LNCAP (cell line): ENCODE measurements at regions not wholly inside any gene's neighbourhood (a gene's known extent, or its start where the extent isn't known, plus 50 kb on each side); places are given as distances from the start of the nearest gene placed in this dataset.

Source experiments
- TF ChIP-seq, protein P1 (sequence below): fragments of 450-650 bp; IDR thresholded peaks from 2 replicates; pipeline ENCODE4 v1.5.1; 2017; ENCODE audit warnings: mild to moderate bottlenecking

DNA sequence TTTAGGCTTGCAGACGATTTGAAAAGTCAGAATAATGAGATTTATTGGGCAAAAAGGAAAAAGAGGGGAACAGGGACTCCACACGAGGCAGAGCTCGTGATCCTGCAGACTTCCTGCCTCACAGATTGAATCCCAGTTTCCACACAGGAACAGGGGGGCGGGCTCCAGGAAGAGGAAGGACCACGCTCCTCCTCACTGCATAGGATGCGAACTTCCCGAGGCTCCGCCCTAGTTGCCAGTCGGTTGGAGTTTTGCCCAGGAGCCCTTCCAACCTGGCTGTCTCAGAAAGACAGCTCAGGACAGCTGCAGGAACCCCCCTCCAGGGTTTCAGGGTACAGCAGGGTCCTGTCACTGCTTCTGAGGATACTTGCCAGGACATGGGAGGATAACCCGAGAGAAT is 488.3 kb upstream of the ADARB2 start:
- TF ChIP-seq, protein P1, sequence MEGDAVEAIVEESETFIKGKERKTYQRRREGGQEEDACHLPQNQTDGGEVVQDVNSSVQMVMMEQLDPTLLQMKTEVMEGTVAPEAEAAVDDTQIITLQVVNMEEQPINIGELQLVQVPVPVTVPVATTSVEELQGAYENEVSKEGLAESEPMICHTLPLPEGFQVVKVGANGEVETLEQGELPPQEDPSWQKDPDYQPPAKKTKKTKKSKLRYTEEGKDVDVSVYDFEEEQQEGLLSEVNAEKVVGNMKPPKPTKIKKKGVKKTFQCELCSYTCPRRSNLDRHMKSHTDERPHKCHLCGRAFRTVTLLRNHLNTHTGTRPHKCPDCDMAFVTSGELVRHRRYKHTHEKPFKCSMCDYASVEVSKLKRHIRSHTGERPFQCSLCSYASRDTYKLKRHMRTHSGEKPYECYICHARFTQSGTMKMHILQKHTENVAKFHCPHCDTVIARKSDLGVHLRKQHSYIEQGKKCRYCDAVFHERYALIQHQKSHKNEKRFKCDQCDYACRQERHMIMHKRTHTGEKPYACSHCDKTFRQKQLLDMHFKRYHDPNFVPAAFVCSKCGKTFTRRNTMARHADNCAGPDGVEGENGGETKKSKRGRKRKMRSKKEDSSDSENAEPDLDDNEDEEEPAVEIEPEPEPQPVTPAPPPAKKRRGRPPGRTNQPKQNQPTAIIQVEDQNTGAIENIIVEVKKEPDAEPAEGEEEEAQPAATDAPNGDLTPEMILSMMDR = no peak

DNA sequence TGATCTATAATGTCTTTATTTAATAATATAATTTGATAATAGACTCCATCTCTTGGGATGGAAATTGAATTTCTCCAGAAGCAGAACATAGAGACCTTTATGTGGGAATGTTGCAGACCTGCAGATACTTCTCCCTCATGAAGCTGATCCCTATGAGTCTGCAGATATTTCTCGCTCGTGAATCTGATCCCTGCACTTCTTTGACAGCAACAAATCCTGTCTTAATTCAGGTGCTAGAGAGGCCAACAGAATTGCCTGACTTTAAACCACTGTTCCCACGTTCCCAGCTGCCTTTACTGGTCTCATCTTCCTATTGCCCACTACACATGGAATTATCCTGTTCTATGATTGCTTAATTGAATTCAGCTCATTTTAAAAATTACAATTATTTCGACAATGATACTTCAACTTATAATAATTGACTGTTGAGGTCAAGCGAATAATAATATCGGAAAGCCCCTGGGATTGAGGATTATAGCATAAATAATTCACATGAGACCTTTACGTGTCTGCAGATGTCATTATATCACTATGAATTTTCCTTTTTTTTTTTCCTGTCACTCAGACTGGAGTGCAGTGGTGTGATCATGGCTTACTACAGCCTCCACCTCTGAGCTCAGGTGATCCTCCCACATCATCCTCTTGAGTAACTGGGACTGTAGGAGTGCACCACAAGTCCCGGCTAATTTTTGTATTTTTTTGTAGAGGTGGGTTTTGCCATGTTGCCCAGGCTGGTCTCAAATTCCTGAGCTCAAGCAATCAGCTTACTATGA is 486.4 kb upstream of the ADARB2 start:
- TF ChIP-seq, protein P1 = no peak

DNA sequence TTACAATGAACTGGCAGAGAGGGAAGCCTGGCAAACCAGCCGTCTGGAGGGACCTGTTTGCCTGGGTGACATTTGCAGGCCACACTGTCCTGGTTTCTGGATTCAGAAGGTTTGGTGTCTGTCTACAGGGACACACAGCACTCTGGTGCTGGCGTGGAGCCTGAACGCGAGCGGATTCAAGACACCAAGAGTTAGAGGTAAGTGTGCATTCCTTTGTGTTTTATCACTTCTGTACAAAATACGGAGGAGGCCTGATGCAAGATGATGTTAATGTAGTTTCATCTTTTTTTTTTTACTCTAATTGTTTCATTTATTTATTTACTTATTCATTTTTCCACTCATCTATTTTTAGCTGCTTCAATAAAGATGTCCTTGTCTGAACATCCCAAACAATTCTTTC is 485.3 kb upstream of the ADARB2 start:
- TF ChIP-seq, protein P1 = no peak

DNA sequence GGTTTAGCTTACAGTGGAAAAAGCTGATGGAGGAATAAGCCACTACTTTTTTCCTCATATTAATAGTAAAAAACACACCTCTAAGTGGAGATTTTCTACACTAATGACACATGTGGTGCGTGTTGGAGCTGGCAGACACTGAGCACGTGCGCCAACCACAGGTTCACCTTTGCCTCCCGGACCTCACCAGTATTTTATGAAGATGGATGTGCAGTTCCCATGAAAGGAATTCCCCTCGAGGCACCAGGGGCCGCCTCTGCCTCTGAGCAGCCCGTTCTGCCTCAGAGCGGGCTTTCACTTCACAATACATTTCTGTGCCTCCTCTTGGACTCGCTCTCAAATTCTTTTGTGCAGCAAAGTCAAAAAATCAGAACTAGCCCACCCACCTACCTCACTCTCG is 477.5 kb upstream of the ADARB2 start:
- TF ChIP-seq, protein P1 = no peak

DNA sequence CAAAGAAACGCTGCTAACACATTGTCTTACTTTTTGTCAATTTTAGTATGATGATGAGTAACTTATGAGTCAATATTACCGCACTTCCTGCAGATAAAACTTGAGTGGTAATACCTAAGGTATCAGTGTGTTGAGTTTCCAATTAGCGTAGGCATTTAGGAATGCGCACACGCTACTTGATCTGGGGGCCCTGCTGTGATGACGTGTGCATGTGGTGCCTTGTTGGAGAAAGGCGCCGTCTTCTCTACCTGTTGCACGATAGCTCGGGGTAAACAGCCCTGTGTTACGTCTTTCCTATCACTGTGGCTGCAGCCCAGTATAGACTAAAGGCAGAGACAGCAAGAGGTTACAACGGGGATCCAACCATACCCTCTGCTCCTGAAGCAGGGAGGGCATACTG is 476.8 kb upstream of the ADARB2 start:
- TF ChIP-seq, protein P1 = no peak

DNA sequence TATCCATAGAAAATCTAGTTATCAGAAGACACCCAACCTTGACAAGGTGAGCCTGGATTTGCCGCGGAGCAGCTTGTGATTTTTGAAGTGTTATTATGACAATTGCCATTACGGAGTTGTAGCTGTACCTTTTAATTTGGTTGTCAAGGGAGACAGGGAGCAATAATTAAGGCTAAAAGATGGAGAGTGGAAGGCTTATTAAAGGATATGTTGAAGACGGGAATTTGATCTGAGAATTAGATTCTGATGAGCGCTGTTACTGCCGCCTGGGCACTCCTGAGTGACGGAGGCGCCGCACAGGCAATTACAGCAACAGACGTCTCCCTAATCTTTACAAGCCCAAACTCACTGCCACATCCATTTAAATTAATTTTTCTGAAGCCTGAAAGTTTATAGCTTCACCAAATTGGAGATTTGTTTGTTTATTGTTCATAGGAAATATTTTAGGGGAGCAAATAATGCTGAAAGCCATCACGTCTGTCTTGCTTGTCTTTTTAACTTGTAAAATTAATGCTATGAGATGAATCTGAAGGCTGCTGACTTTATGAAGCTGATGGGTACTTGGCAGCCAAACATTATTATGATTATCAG is 475.0 kb upstream of the ADARB2 start:
- TF ChIP-seq, protein P1 = no peak

DNA sequence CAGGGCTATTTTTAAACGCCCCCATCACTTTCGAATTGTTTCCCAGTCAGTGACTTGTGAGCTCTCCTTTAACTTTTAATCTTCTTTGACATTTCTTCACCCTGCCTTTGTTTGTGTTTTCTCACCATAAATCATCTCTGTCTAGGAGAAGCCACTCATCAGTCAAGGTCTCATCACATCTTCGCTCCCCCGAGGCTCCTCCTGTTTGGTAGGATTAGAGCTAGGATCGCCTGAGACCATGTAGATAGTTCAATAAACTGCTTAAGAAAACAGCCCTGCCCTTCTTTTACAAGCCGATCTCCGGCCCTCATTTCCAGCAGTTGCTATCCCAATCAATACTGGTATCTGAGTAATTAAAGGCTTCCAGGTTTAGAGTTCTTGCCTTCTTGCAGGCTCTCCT is 472.8 kb upstream of the ADARB2 start:
- TF ChIP-seq, protein P1 = no peak
